Subcutaneous abdominal adipose tissue (tissue), 5 donors: ENCODE measurements at regions not wholly inside any gene's neighbourhood (a gene's known extent, or its start where the extent isn't known, plus 50 kb on each side); places are given as distances from the start of the nearest gene placed in this dataset.

ENCODE experiments used
- H3K27ac ChIP-seq: one replicate; pipeline ENCODE4 v1.7.0; 2013; ENCODE audit warnings: low read depth, mild to moderate bottlenecking, inconsistent platforms, low read length, moderate library complexity
- H3K27me3 ChIP-seq, 5 donors: one replicate each; pipeline ENCODE4 v1.7.0; 2013; ENCODE audit warnings: low read length in 5 of 5, inconsistent platforms in 1 of 5; ENCODE audit not compliant: control insufficient read depth in 5 of 5, insufficient read depth in 4 of 5
- H3K36me3 ChIP-seq, 5 donors: one replicate each; pipeline ENCODE4 v1.7.0; 2013; ENCODE audit warnings: low read length in 5 of 5; ENCODE audit not compliant: control insufficient read depth in 5 of 5, insufficient read depth in 5 of 5
- H3K4me1 ChIP-seq, 5 donors: one replicate each; pipeline ENCODE4 v1.7.0; 2013; ENCODE audit warnings: low read length in 5 of 5, mild to moderate bottlenecking in 3 of 5, moderate library complexity in 1 of 5; ENCODE audit not compliant: control insufficient read depth in 5 of 5, insufficient read depth in 5 of 5
- H3K4me3 ChIP-seq, 5 donors: one replicate each; pipeline ENCODE4 v1.7.0; 2013; ENCODE audit warnings: low read length in 5 of 5, low read depth in 1 of 5
- H3K9ac ChIP-seq, 5 donors: one replicate each; pipeline ENCODE4 v1.7.0; 2013; ENCODE audit warnings: low read length in 5 of 5, mild to moderate bottlenecking in 4 of 5, moderate library complexity in 3 of 5
- H3K9me3 ChIP-seq, 5 donors: one replicate each; pipeline ENCODE4 v1.7.0; 2013; ENCODE audit warnings: low read length in 5 of 5; ENCODE audit not compliant: control insufficient read depth in 5 of 5
- donor health status: healthy.
- donor health status: healthy.
- donor health status: healthy.
- donor health status: healthy.
- donor health status: healthy.

GRCh38 chr10:128484041-128484440 lies 357.8 kb upstream of the MKI67 start:
- peaks cover 0 to 8% (median 3%) of the 10 kb centered on the region in 5 donors for H3K9me3 ChIP-seq
- H3K4me3 ChIP-seq: no peak overlapping the region
- no peaks in the 10 kb centered on the region for H3K4me1 ChIP-seq
- no peaks in the 10 kb centered on the region for H3K36me3 ChIP-seq
- peaks cover 0 to 9% (median under 1%) of the 10 kb centered on the region in 5 donors for H3K27me3 ChIP-seq
- H3K9ac ChIP-seq: no peak overlapping the region
- H3K27ac ChIP-seq: no peak overlapping the region

DNA sequence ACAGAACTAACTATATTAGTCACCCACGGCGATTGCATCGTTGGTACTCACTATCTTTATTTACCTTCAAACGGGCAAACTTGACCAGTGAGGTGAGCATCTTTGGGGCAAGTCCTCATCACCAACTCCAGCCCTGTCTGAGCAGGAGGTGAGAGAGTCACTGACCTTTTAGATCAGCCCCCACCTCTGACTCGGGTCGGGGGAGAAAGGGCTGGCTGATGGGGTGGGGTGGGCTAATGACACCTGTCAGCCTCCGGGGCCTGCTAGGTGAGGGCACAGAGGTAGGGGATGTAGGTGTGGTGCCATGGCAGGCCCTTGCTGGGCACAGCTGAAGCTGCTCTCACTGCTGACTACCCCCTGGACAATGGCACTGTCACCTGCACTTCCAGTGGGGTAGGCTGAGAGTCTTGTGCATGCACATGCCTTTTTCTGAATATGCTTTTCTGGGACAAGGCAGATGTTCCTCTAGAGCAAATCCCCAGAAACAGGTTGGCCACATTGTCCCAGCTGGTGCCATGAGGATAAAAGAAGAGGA lies 359.5 kb upstream of the MKI67 start:
- H3K9me3 ChIP-seq: peaks cover 0 to 8% (median 3%) of the 10 kb centered on the region in 5 donors
- H3K36me3 ChIP-seq: no peaks in the 10 kb centered on the region
- no peaks in the 10 kb centered on the region for H3K4me1 ChIP-seq
- H3K27ac ChIP-seq: no peak overlapping the region
- no peak overlapping the region for H3K9ac ChIP-seq
- H3K4me3 ChIP-seq: no peak overlapping the region
- H3K27me3 ChIP-seq: peaks cover 0 to 5% (median 0%) of the 10 kb centered on the region in 5 donors

DNA sequence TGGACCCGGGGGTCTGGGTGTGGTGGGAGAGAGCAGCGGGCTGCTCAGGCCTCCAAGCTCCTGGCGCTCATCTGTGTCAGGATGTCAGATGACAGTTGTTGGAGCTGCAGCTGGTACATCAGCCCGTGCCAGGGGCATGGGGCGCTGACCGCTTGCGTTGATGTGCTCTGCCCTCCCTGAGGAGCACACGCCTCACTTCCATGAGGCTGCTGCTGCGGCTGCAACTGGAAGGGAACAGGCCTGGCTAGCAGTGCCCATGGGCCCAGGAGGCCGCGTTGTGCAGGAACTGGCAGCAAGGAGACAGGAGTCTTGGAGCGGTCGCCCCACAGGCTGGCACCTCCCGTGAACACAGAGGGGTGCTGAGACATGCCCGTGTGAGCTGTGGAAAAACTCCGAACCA lies 361.3 kb upstream of the MKI67 start:
- no peak overlapping the region for H3K27ac ChIP-seq
- H3K9me3 ChIP-seq: peaks cover 0 to 8% (median 3%) of the 10 kb centered on the region in 5 donors
- no peaks in the 10 kb centered on the region for H3K4me1 ChIP-seq
- H3K27me3 ChIP-seq: no peaks in the 10 kb centered on the region
- H3K4me3 ChIP-seq: no peak overlapping the region
- no peak overlapping the region for H3K9ac ChIP-seq
- no peaks in the 10 kb centered on the region for H3K36me3 ChIP-seq

DNA sequence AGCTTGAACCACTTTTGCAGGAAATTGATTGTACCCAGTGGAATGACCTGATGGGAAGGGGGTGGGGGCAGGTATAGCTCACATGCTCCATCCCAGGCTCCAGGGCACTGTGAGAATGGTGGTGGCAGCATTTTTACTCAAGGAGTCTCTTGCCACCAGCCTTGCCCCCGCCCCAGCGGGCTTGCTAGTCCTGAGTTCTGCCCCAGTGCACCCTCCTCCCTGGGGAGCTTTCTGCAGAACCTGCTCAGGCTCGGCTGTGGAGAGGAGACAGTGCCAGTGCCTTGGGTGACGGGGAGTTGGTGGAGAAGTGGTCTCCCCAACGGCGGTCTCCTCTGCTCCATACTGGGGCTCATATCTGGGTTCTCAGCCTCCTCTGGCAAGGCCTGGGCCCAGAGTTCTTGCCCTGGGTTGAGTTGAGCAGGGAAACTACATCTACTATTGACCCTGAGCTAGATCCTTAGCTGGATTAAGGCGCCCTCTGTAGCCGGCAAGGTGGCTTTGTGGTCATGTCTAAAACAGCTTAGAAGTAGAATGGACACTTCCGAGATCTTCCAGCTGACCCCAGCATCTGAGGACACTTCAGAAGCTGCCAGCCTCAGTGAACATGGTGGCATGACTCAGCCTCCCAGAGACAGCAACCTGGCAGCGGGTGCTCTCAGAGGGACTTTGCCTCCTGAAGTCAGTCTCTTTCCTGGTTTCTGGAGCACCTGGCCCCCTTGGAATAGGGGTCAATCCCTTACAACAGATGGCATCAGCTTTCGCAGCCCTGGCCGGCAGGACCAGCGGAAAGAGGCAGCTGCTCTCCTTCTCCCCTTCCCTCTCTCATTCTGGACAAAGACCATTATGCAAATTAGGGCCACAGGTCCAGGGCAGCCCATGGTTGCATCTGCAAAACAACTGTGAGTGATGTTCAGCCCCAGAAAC lies 363.4 kb upstream of the MKI67 start:
- Histone ChIP-seq H3K4me3 (no peak overlapping the region), H3K27me3 (no peaks in the 10 kb centered on the region), H3K36me3 (no peaks in the 10 kb centered on the region), H3K27ac (no peak overlapping the region), H3K9me3 (peaks cover 0 to 8% (median 3%) of the 10 kb centered on the region in 5 donors), H3K9ac (no peak overlapping the region), H3K4me1 (no peaks in the 10 kb centered on the region)

DNA sequence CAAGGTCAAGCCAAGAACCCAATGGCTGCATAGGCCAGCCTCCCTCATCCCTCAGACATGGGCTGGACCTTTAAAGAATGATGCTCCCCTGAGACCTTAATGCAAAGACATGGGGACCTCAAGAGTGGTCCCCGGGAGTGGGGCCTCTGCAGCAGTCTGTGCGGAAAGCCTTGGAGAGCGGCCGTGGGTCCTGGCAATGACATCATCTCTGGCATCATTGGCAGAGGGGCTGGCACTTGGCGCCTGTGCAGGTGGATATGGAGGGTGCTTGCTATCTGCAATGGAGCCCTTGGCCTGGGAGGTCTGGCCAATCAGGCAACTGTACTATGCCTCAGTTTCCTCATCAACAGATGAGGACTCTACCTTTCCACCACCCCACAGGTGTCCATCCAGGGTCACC lies 365.5 kb upstream of the MKI67 start:
- Histone ChIP-seq H3K4me1 (no peaks in the 10 kb centered on the region), H3K4me3 (no peak overlapping the region), H3K27me3 (no peaks in the 10 kb centered on the region), H3K9me3 (peaks cover 0 to 7% (median 0%) of the 10 kb centered on the region in 5 donors), H3K9ac (no peak overlapping the region), H3K36me3 (no peaks in the 10 kb centered on the region), H3K27ac (no peak overlapping the region)

GRCh38 chr10:128493811-128494210 lies 367.6 kb upstream of the MKI67 start:
- Histone ChIP-seq H3K27me3 (no peaks in the 10 kb centered on the region), H3K27ac (no peak overlapping the region), H3K9me3 (no peaks in the 10 kb centered on the region), H3K36me3 (no peaks in the 10 kb centered on the region), H3K4me3 (no peak overlapping the region), H3K9ac (no peak overlapping the region), H3K4me1 (no peaks in the 10 kb centered on the region)

DNA sequence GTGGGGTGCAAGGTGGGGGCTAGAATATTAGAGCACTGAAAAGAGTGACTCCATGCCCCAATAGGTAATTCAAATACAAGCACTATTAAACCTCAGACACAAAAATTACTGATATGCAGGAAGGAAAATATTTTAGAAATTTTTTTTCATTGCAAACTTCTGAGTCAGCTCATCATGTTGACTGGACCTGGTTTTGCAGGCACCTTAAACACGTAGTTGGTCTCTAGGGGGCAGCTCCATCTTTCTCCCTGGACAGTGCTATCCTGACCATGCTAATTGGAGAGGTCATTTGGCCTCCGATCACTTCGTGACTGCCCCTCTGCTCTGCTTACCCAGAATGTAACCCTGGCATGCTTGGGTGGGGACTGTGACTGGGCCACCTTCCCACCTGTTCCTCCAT lies 368.4 kb upstream of the MKI67 start:
- Histone ChIP-seq H3K4me3 (no peak overlapping the region), H3K27ac (no peak overlapping the region)

GRCh38 chr10:128497660-128498377 lies 371.6 kb upstream of the MKI67 start:
- Histone ChIP-seq H3K27me3 (no peaks in the 10 kb centered on the region), H3K9me3 (no peaks in the 10 kb centered on the region), H3K27ac (no peak overlapping the region), H3K9ac (no peak overlapping the region), H3K4me3 (no peak overlapping the region), H3K36me3 (no peaks in the 10 kb centered on the region), H3K4me1 (no peaks in the 10 kb centered on the region)

More for the DNA sequence above, 368.4 kb upstream of the MKI67 start:
- no peaks in the 10 kb centered on the region for H3K4me1 ChIP-seq
- no peak overlapping the region for H3K9ac ChIP-seq
- no peaks in the 10 kb centered on the region for H3K36me3 ChIP-seq
- no peaks in the 10 kb centered on the region for H3K27me3 ChIP-seq
- no peaks in the 10 kb centered on the region for H3K9me3 ChIP-seq

GRCh38 chr10:128498378-128498730 lies 372.1 kb upstream of the MKI67 start:
- Histone ChIP-seq H3K36me3 (no peaks in the 10 kb centered on the region), H3K27me3 (peaks cover 0 to 4% (median 0%) of the 10 kb centered on the region in 5 donors), H3K4me1 (no peaks in the 10 kb centered on the region), H3K4me3 (no peak overlapping the region), H3K9ac (no peak overlapping the region), H3K27ac (no peak overlapping the region), H3K9me3 (no peaks in the 10 kb centered on the region)

DNA sequence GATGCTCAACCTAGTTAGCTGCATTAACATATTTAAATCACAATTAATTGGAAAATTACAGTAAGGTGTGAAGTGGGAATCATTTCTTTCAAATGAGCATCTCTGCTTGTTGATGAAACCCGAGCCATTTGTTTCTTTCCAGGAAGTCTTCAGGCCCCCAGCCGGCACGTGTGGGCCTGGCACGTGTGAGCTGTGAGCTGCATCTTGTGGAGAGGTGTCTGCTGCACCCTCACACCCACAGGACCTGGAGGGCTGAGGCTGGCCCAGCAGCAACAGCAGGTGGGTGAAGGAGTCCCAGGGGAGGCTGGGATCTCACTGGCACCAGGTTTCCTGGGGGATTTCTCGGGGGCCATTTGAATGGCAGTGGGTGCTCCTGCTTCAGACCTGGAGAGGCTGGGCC lies 372.5 kb upstream of the MKI67 start:
- no peak overlapping the region for H3K27ac ChIP-seq
- H3K9me3 ChIP-seq: no peaks in the 10 kb centered on the region
- H3K9ac ChIP-seq: no peak overlapping the region
- no peaks in the 10 kb centered on the region for H3K36me3 ChIP-seq
- peaks cover 0 to 4% (median 0%) of the 10 kb centered on the region in 5 donors for H3K27me3 ChIP-seq
- no peaks in the 10 kb centered on the region for H3K4me1 ChIP-seq
- H3K4me3 ChIP-seq: no peak overlapping the region
